Adrenal gland (tissue), 5 donors: ENCODE measurements at regions not wholly inside any gene's neighbourhood (a gene's known extent, or its start where the extent isn't known, plus 50 kb on each side); places are given as distances from the start of the nearest gene placed in this dataset.

Experiments used
- CTCF ChIP-seq, 6 experiments: fragments of 450-650 bp in 4 of 6; fragments of 200-600 bp in 2 of 6; sonication (generic) in 1 of 6; IDR thresholded peaks; 1 replicate in 5 of 6; 2 replicates in 1 of 6; pipeline versions ENCODE4 v1.5.1 to v1.8.0; 2016 to 2021; ENCODE audit warnings: antibody characterized with exemption in 6 of 6, mild to moderate bottlenecking in 2 of 6, moderate library complexity in 1 of 6
- POLR2A ChIP-seq, 2 donors: fragments of 450-650 bp; IDR thresholded peaks; one replicate each; pipeline ENCODE4 v1.6.1; 2017; ENCODE audit warnings: antibody characterized with exemption in 2 of 2, mild to moderate bottlenecking in 2 of 2, moderate library complexity in 1 of 2
- donor health status: DM: no; HTN: no; CAD: no.

- TF ChIP-seq CTCF (IDR thresholded peaks at IDR 0.05) (no peak), POLR2A (IDR thresholded peaks at IDR 0.05) (no peak)
Observed at GRCh38 chr3:107208796-107209195, 168.4 kb upstream of the CCDC54 start.
